ENCODE measurements at regions not wholly inside any gene's neighbourhood (a gene's known extent, or its start where the extent isn't known, plus 50 kb on each side); places are given as distances from the start of the nearest gene placed in this dataset.

DNA sequence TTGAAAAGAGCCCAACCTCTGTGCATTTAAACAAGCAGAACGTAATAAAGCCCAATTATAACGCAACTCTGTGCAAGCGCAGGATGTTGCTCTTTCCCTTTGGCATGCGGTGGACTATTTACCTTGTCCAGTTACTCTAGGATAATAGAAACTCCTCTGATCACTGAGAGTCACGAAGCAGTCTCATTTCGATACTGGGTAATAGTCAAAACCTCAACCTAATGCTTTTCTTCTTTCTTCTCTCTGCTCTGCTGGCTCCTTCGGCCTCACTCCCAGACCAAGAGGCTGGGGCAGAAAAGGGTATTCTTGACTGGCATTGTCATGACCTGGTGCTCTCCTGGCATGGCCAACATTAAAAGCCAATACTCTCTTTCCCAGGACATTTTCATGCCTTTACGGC lies 89.7 kb upstream of the GCFC2 start:
- TF ChIP-seq MYC (CRISPR knock-in tag; IDR thresholded peaks at IDR 0.05; ENCODE audit: borderline replicate concordance) (no peak), NFE2L2 (IDR thresholded peaks at IDR 0.05; ENCODE audit: low read length) (no peak), PLRG1 (conservative IDR thresholded peaks at IDR 0.05) (no peak), GATAD1 (CRISPR knock-in tag; IDR thresholded peaks at IDR 0.05) (no peak), ZNF484 (CRISPR knock-in tag; IDR thresholded peaks at IDR 0.05; ENCODE audit: borderline replicate concordance, low read depth) (no peak), ZNF10 (CRISPR knock-in tag; IDR thresholded peaks at IDR 0.05; ENCODE audit: borderline replicate concordance, low read depth) (no peak)
- TF ChIP-seq, protein P1, sequence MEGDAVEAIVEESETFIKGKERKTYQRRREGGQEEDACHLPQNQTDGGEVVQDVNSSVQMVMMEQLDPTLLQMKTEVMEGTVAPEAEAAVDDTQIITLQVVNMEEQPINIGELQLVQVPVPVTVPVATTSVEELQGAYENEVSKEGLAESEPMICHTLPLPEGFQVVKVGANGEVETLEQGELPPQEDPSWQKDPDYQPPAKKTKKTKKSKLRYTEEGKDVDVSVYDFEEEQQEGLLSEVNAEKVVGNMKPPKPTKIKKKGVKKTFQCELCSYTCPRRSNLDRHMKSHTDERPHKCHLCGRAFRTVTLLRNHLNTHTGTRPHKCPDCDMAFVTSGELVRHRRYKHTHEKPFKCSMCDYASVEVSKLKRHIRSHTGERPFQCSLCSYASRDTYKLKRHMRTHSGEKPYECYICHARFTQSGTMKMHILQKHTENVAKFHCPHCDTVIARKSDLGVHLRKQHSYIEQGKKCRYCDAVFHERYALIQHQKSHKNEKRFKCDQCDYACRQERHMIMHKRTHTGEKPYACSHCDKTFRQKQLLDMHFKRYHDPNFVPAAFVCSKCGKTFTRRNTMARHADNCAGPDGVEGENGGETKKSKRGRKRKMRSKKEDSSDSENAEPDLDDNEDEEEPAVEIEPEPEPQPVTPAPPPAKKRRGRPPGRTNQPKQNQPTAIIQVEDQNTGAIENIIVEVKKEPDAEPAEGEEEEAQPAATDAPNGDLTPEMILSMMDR (CRISPR knock-in tag; IDR thresholded peaks at IDR 0.05): no peak
- TF ChIP-seq, protein P2, sequence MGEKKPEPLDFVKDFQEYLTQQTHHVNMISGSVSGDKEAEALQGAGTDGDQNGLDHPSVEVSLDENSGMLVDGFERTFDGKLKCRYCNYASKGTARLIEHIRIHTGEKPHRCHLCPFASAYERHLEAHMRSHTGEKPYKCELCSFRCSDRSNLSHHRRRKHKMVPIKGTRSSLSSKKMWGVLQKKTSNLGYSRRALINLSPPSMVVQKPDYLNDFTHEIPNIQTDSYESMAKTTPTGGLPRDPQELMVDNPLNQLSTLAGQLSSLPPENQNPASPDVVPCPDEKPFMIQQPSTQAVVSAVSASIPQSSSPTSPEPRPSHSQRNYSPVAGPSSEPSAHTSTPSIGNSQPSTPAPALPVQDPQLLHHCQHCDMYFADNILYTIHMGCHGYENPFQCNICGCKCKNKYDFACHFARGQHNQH (CRISPR knock-in tag; IDR thresholded peaks at IDR 0.05): no peak
